LHCN-M2 (cell line): ENCODE measurements at regions not wholly inside any gene's neighbourhood (a gene's known extent, or its start where the extent isn't known, plus 50 kb on each side); places are given as distances from the start of the nearest gene placed in this dataset.

Experiments used
- DNase-seq: peaks from one replicate; pipeline ENCODE4 v3.0.0-alpha.2; 2012; ENCODE audit warnings: low read depth

GRCh38 chr1:47627471-47628370 is 189.9 kb downstream of the FOXD2 start:
- no peak for DNase-seq

- DNase-seq = no peak
Observed at GRCh38 chr1:47629201-47629600, 191.4 kb downstream of the FOXD2 start.

- DNase-seq = no peak
Observed at GRCh38 chr1:47630346-47630745, 192.5 kb downstream of the FOXD2 start.

GRCh38 chr1:47631411-47631995 is 193.7 kb downstream of the FOXD2 start:
- no peak for DNase-seq

- DNase-seq = no peak
Observed at GRCh38 chr1:47635111-47635510, 197.3 kb downstream of the FOXD2 start.

- no peak for DNase-seq
Observed at GRCh38 chr1:47635597-47635996, 197.8 kb downstream of the FOXD2 start.

GRCh38 chr1:47637111-47637685 is 199.4 kb downstream of the FOXD2 start:
- DNase-seq = no peak

GRCh38 chr1:47638240-47638639 is 200.4 kb downstream of the FOXD2 start:
- DNase-seq = no peak

GRCh38 chr1:47638713-47639112 is 200.9 kb downstream of the FOXD2 start:
- DNase-seq = no peak

GRCh38 chr1:47643306-47644211 is 205.7 kb downstream of the FOXD2 start:
- no peak for DNase-seq

- DNase-seq = peak; percentile 30
Observed at GRCh38 chr1:47644212-47644573, 206.3 kb downstream of the FOXD2 start.

GRCh38 chr1:47645151-47645550 is 207.3 kb downstream of the FOXD2 start:
- DNase-seq = no peak

GRCh38 chr1:47646676-47647075 is 208.8 kb downstream of the FOXD2 start:
- DNase-seq = no peak

- DNase-seq = no peak
Observed at GRCh38 chr1:47647327-47647845, 209.5 kb downstream of the FOXD2 start.

- peak; percentile 93 for DNase-seq
Observed at GRCh38 chr1:47650205-47650604, 212.4 kb downstream of the FOXD2 start.

GRCh38 chr1:47650611-47651010 is 212.8 kb downstream of the FOXD2 start:
- DNase-seq = no peak

- no peak for DNase-seq
Observed at GRCh38 chr1:47651311-47652089, 213.7 kb downstream of the FOXD2 start.

GRCh38 chr1:47655521-47656300 is 217.9 kb downstream of the FOXD2 start:
- DNase-seq = no peak

GRCh38 chr1:47656719-47657685 is 219.2 kb downstream of the FOXD2 start:
- no peak for DNase-seq
